AG09309 (cell line): ENCODE measurements at regions not wholly inside any gene's neighbourhood (a gene's known extent, or its start where the extent isn't known, plus 50 kb on each side); places are given as distances from the start of the nearest gene placed in this dataset.
A peak's percentile ranks its signal among the peaks of the same experiment; 100 is the strongest.

Experiments used
- DNase-seq: peaks from one replicate; pipeline ENCODE4 v3.0.0-alpha.2; 2010; ENCODE audit warnings: low read depth
- H3K4me3 ChIP-seq: 2 replicates; pipeline ENCODE4 v1.5.1; 2011; ENCODE audit warnings: mild to moderate bottlenecking, low read depth, low read length, moderate library complexity; ENCODE audit not compliant: control insufficient read depth
- TF ChIP-seq, protein P1 (sequence below): IDR thresholded peaks from 2 replicates; pipeline ENCODE4 v1.5.1; 2011; ENCODE audit warnings: mild to moderate bottlenecking, low read depth, low read length, inconsistent platforms; ENCODE audit not compliant: insufficient read depth, control insufficient read depth; ENCODE audit errors: missing control alignments

DNA sequence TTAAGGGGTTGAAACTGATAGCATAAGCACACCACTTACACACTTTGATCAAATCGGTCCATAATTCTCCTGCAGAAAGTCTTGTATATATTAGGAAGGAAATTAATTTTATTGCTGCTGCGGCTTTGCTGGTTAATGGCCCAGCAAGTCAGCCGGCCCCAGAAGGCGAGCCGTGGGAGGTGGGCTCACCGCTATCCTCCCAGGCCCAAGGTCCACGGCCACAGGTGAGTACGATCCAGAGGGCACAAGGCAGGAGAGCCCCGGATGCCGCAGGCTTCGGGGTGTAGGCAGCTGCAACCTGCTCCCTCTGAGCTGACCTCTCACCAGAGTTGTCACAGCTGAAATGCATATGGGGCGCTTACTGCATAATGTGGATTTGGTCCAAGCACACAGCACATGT lies 165.7 kb downstream of the TBX5 start:
- DNase-seq, result no peak
- TF ChIP-seq, protein P1, sequence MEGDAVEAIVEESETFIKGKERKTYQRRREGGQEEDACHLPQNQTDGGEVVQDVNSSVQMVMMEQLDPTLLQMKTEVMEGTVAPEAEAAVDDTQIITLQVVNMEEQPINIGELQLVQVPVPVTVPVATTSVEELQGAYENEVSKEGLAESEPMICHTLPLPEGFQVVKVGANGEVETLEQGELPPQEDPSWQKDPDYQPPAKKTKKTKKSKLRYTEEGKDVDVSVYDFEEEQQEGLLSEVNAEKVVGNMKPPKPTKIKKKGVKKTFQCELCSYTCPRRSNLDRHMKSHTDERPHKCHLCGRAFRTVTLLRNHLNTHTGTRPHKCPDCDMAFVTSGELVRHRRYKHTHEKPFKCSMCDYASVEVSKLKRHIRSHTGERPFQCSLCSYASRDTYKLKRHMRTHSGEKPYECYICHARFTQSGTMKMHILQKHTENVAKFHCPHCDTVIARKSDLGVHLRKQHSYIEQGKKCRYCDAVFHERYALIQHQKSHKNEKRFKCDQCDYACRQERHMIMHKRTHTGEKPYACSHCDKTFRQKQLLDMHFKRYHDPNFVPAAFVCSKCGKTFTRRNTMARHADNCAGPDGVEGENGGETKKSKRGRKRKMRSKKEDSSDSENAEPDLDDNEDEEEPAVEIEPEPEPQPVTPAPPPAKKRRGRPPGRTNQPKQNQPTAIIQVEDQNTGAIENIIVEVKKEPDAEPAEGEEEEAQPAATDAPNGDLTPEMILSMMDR, result no peak
- no peak overlapping the region for H3K4me3 ChIP-seq

DNA sequence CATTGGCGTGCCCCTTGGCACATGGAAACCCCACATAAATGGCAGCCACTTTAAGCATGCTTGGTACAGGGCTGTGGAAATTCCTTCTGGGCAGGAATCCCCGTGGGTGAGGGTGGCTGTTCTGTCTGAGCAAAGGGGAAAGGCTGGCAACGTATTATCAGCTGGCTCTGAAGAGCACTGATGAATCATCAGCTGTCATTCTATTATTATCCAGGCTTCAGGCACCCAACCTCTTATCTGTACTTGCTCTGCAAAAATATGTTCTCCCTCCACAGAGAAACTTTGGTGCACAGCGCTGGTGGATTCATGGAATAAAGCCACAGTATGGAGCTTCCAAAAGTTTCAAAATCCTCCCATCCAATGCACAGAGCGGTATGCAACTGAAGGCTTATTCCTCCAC lies 167.1 kb downstream of the TBX5 start:
- H3K4me3 ChIP-seq, result no peak overlapping the region
- TF ChIP-seq, protein P1, result no peak
- DNase-seq, result peak; percentile 28

DNA sequence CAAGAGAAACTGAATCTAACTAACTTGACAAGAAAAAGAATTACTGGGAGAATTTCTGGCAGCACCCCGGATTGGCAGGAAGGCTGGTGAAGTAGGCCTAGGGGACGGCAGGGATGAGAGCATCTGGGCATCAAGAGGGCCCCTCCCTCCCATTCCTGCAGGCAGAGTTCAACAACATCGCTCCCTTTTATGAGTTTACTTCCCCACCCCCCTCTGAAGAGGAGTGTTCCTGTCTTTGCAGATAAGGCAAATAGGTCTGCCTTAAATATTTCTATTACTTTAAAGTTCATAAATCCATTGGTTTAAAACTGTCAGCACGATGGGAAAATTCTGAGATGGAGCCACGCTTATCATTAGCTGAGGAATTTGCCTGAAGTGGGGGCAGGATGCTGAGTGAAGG lies 168.7 kb downstream of the TBX5 start:
- no peak overlapping the region for H3K4me3 ChIP-seq
- TF ChIP-seq, protein P1, result no peak
- DNase-seq, result no peak

DNA sequence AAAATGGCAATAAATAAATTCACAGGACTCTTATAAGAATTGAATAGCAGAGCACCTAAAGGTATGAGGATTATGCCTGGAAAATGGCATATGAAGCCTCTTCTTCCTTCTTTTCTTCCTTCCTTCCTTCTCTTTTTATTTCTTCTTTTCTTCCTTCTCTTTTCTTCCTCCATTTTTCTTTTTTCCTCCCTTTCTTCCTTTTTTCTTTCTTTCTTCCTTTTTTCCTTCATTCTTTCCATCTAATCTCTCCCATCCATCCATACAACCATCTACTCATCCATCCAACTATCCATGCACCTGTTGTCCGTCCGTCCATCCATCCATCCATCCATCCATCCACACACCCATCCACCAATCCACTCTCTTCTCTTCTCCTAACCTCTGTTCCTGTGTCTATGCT lies 173.8 kb downstream of the TBX5 start:
- TF ChIP-seq, protein P1, result no peak
- no peak for DNase-seq
- no peak overlapping the region for H3K4me3 ChIP-seq

DNA sequence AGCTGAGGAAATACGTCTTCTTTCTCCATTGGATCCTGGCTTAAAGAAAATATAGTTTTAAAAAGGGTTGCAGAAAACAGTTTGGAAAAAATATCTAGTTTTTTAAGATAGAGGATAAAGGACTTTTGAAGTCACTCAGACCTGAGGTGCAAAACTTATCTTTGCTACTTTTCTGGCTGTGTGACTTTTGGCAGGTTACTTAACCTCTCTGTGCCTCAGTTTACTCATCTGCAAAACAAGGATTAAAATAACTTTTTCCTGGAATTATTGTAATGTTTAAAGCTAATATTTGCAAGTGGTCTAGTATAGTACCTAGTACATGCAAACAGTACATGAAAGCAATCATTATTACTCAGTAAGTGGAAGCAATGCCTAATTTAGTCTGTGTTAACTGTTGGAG lies 176.8 kb downstream of the TBX5 start:
- H3K4me3 ChIP-seq, result no peak overlapping the region
- TF ChIP-seq, protein P1, result no peak
- DNase-seq, result no peak

DNA sequence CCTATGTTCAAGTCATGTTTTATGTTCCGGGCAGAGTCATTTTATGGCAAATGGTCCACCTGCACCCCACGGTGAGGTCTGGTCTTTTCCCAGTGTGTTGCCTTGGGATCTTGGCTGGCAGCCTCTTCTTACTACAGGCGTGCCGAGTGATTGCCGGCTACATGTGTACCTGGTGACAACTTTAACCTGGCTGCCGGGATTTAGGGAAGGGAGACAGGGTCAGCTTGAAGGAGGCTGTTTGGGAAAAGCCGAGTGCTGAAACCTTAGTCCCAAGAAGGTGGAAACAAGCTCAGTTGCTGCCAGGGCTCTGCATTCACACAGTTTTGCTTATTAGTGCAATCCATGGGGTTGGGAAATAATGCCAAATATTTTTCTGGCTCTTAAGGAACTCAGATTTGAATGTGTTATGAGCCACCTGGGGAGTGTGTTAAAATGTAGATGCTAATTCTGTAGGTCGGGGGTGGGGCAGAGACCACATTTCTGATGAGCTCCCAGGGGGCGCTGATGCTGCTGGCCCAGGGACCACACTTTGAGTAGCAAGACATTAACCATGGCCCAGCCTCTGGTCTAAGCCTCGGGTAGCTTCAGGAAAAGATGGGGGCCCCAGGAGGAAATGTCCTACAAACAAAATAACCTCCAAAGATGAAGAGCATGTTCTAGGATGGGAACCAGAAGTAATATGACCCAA lies 179.6 kb downstream of the TBX5 start:
- H3K4me3 ChIP-seq, result no peak overlapping the region
- no peak for DNase-seq
- TF ChIP-seq, protein P1, result no peak
